Stimulated activated naive CD8-positive, alpha-beta T cell treated with anti-CD3 and anti-CD28 coated beads, Interleukin-15, Interleukin-2, amounts not matched to agents 100 ng/mL and 50 ng/mL, for 24 hours (primary cell): ENCODE measurements at regions not wholly inside any gene's neighbourhood (a gene's known extent, or its start where the extent isn't known, plus 50 kb on each side); places are given as distances from the start of the nearest gene placed in this dataset.
"Not testable (repeated sequence)": the region's sequence is repeated elsewhere in the genome, so short reads cannot be mapped to it uniquely, and the experiment has no call there.

ENCODE experiments used
- H3K27ac Mint-ChIP-seq: one replicate; pipeline ENCODE4 v1.8.0; 2021; ENCODE audit warnings: mild to moderate bottlenecking, mixed read lengths
- H3K27me3 Mint-ChIP-seq: one replicate; pipeline ENCODE4 v1.8.0; 2021; ENCODE audit warnings: mixed read lengths
- H3K36me3 Mint-ChIP-seq: one replicate; pipeline ENCODE4 v1.8.0; 2021; ENCODE audit warnings: low read depth, mixed read lengths
- H3K4me1 Mint-ChIP-seq: one replicate; pipeline ENCODE4 v1.8.0; 2021; ENCODE audit warnings: low read depth, mixed read lengths
- H3K4me3 Mint-ChIP-seq: one replicate; pipeline ENCODE4 v1.8.0; 2021; ENCODE audit warnings: mild to moderate bottlenecking, mixed read lengths
- H3K9me3 Mint-ChIP-seq: one replicate; pipeline ENCODE4 v1.8.0; 2021; ENCODE audit warnings: mixed read lengths

DNA sequence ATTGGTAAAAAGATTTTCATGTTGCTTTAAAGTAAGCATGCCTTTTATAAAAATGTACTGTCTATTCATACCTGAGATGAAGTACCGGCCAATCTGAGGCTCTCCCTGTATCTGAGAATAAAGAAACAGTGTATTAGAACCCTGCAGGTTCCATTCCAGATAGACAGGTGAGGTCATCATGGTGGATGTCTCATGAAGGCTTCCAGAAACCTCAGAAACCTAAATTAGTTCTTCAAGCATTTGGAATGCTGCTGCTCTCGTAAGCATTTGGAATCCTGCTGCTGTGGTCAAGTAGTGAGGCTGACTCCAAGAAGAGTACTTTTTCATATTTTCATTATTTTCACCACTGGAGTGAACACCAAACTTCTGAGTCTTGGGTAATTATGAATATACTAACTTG is 642.3 kb downstream of the MAFB start:
- no peaks in the 10 kb centered on the region for H3K9me3 Mint-ChIP-seq
- no peak overlapping the region for H3K4me3 Mint-ChIP-seq
- H3K4me1 Mint-ChIP-seq: no peaks in the 10 kb centered on the region
- H3K36me3 Mint-ChIP-seq: no peaks in the 10 kb centered on the region
- H3K27me3 Mint-ChIP-seq: no peaks in the 10 kb centered on the region
- no peak overlapping the region for H3K27ac Mint-ChIP-seq

- Mint-ChIP-seq H3K27ac (no peak overlapping the region), H3K36me3 (no peaks in the 10 kb centered on the region), H3K9me3 (no peaks in the 10 kb centered on the region), H3K27me3 (peaks cover 3% of the 10 kb centered on the region), H3K4me3 (no peak overlapping the region), H3K4me1 (no peaks in the 10 kb centered on the region)
Observed at GRCh38 chr20:40037511-40037910, 651.5 kb downstream of the MAFB start.

DNA sequence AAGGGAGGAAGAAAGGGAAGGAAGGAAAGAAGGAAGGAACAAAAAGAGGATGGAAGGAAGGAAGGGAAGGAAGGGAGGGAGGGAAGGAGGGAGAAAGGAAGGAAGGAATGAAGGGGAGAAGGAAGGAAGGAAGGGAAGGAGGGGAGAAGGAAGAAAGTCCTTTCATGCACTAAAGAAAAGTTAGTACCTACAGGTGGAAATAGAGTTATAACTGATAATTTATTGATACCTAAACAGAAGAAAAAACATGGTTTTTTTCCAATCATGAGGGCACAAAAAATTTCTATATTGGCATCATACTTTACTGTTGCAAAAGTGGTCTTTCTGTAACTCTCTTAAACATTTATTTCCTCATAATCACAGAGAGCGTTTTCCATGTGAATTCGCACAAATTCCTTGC is 659.4 kb downstream of the MAFB start:
- no peaks in the 10 kb centered on the region for H3K36me3 Mint-ChIP-seq
- H3K27ac Mint-ChIP-seq: no peak overlapping the region
- peaks cover 11% of the 10 kb centered on the region for H3K27me3 Mint-ChIP-seq
- no peaks in the 10 kb centered on the region for H3K4me1 Mint-ChIP-seq
- H3K9me3 Mint-ChIP-seq: peaks cover 10% of the 10 kb centered on the region
- no peak overlapping the region for H3K4me3 Mint-ChIP-seq

DNA sequence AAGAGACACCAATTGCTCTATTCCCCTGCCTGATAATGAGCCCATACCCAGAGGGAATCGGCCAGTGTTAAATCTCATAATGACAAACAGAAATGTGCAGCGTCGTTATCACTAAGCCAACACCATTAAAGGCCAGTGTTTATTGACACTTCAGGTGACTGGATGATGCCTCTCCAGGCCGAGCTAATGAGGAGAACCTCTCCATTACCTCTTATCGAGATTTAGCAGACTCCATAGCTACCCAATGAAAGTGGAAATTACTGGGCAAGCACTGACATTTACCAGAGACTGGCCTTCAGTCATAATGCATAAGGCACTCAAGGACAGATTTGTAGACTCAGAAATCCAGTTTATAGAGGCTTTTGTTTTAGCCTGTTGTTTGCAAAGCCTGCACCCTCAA is 669.5 kb downstream of the MAFB start:
- Mint-ChIP-seq H3K27ac (no peak overlapping the region), H3K4me3 (no peak overlapping the region), H3K36me3 (no peaks in the 10 kb centered on the region), H3K9me3 (peaks cover 5% of the 10 kb centered on the region), H3K4me1 (no peaks in the 10 kb centered on the region), H3K27me3 (peaks cover under 1% of the 10 kb centered on the region)

DNA sequence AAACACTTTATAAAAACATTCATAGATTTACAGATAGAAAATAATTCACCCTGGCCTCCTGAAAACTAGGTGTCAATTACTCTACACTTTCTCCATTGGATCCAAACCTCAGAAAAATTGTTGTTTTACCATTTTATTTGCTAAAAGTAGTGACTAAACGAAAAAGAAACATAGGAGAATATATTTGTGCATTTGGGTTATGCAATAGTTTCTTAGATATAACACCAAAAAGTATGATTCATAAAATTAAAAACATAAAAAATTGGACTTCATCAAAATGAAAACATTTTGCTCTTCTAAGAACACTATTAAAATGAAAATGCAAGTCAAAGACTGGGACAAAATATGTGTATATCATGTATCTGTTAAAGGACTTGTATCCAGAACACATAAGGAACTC is 671.3 kb downstream of the MAFB start:
- no peaks in the 10 kb centered on the region for H3K4me1 Mint-ChIP-seq
- H3K4me3 Mint-ChIP-seq: no peak overlapping the region
- peaks cover 6% of the 10 kb centered on the region for H3K9me3 Mint-ChIP-seq
- H3K36me3 Mint-ChIP-seq: no peaks in the 10 kb centered on the region
- no peaks in the 10 kb centered on the region for H3K27me3 Mint-ChIP-seq
- H3K27ac Mint-ChIP-seq: no peak overlapping the region

GRCh38 chr20:40016890-40017289 is 672.1 kb downstream of the MAFB start:
- H3K36me3 Mint-ChIP-seq: no peaks in the 10 kb centered on the region
- peaks cover 10% of the 10 kb centered on the region for H3K9me3 Mint-ChIP-seq
- H3K27me3 Mint-ChIP-seq: no peaks in the 10 kb centered on the region
- H3K27ac Mint-ChIP-seq: no peak overlapping the region
- no peak overlapping the region for H3K4me3 Mint-ChIP-seq
- no peaks in the 10 kb centered on the region for H3K4me1 Mint-ChIP-seq

GRCh38 chr20:40016392-40016791 is 672.6 kb downstream of the MAFB start:
- Mint-ChIP-seq H3K4me1 (no peaks in the 10 kb centered on the region), H3K4me3 (no peak overlapping the region), H3K27me3 (no peaks in the 10 kb centered on the region), H3K36me3 (no peaks in the 10 kb centered on the region), H3K27ac (no peak overlapping the region), H3K9me3 (peaks cover 10% of the 10 kb centered on the region)

- H3K27me3 Mint-ChIP-seq, H3K4me3 Mint-ChIP-seq, H3K9me3 Mint-ChIP-seq: not testable (repeated sequence)
Observed at GRCh38 chr20:40012026-40012425, 677.0 kb downstream of the MAFB start.

GRCh38 chr20:40010483-40010882 is 678.6 kb downstream of the MAFB start:
- Mint-ChIP-seq H3K36me3 (no peaks in the 10 kb centered on the region), H3K4me3 (no peak overlapping the region), H3K27ac (no peak overlapping the region), H3K4me1 (no peaks in the 10 kb centered on the region), H3K27me3 (no peaks in the 10 kb centered on the region), H3K9me3 (peaks cover 5% of the 10 kb centered on the region)

More at GRCh38 chr20:40012026-40012425, 677.0 kb downstream of the MAFB start:
- H3K27ac Mint-ChIP-seq, H3K4me1 Mint-ChIP-seq, H3K36me3 Mint-ChIP-seq: not testable (repeated sequence)

- H3K4me3 Mint-ChIP-seq: no peak overlapping the region
- H3K36me3 Mint-ChIP-seq: no peaks in the 10 kb centered on the region
- H3K9me3 Mint-ChIP-seq: peaks cover 5% of the 10 kb centered on the region
- H3K27me3 Mint-ChIP-seq: no peaks in the 10 kb centered on the region
- no peaks in the 10 kb centered on the region for H3K4me1 Mint-ChIP-seq
- no peak overlapping the region for H3K27ac Mint-ChIP-seq
Observed at GRCh38 chr20:40009542-40009941, 679.5 kb downstream of the MAFB start.

- Mint-ChIP-seq H3K4me1 (no peaks in the 10 kb centered on the region), H3K27me3 (no peaks in the 10 kb centered on the region), H3K27ac (no peak overlapping the region), H3K4me3 (no peak overlapping the region), H3K9me3 (peaks cover 5% of the 10 kb centered on the region), H3K36me3 (no peaks in the 10 kb centered on the region)
Observed at GRCh38 chr20:40008177-40008576, 680.9 kb downstream of the MAFB start.

- H3K4me3 Mint-ChIP-seq: no peak overlapping the region
- H3K27ac Mint-ChIP-seq: no peak overlapping the region
- H3K4me1 Mint-ChIP-seq: no peaks in the 10 kb centered on the region
- no peaks in the 10 kb centered on the region for H3K9me3 Mint-ChIP-seq
- no peaks in the 10 kb centered on the region for H3K36me3 Mint-ChIP-seq
- no peaks in the 10 kb centered on the region for H3K27me3 Mint-ChIP-seq
Observed at GRCh38 chr20:40006168-40006860, 682.7 kb downstream of the MAFB start.

- not testable (repeated sequence) for H3K27ac Mint-ChIP-seq, H3K36me3 Mint-ChIP-seq, H3K4me1 Mint-ChIP-seq, H3K27me3 Mint-ChIP-seq, H3K4me3 Mint-ChIP-seq, H3K9me3 Mint-ChIP-seq
Observed at GRCh38 chr20:40004092-40004491, 684.9 kb downstream of the MAFB start.

GRCh38 chr20:39993742-39994141 is 695.3 kb downstream of the MAFB start:
- peaks cover 7% of the 10 kb centered on the region for H3K9me3 Mint-ChIP-seq
- H3K4me1 Mint-ChIP-seq: no peaks in the 10 kb centered on the region
- no peak overlapping the region for H3K27ac Mint-ChIP-seq
- no peaks in the 10 kb centered on the region for H3K27me3 Mint-ChIP-seq
- H3K4me3 Mint-ChIP-seq: no peak overlapping the region
- H3K36me3 Mint-ChIP-seq: no peaks in the 10 kb centered on the region

- Mint-ChIP-seq H3K27me3 (no peaks in the 10 kb centered on the region), H3K9me3 (peaks cover 4% of the 10 kb centered on the region), H3K4me3 (no peak overlapping the region), H3K36me3 (no peaks in the 10 kb centered on the region), H3K27ac (no peak overlapping the region), H3K4me1 (no peaks in the 10 kb centered on the region)
Observed at GRCh38 chr20:39990692-39991091, 698.3 kb downstream of the MAFB start.

GRCh38 chr20:39988991-39989390 is 700.0 kb downstream of the MAFB start:
- no peaks in the 10 kb centered on the region for H3K27me3 Mint-ChIP-seq
- H3K4me1 Mint-ChIP-seq: no peaks in the 10 kb centered on the region
- no peak overlapping the region for H3K4me3 Mint-ChIP-seq
- H3K9me3 Mint-ChIP-seq: peaks cover 4% of the 10 kb centered on the region
- H3K27ac Mint-ChIP-seq: no peak overlapping the region
- no peaks in the 10 kb centered on the region for H3K36me3 Mint-ChIP-seq
